Esophagus muscularis mucosa (tissue), 4 donors: ENCODE measurements at regions not wholly inside any gene's neighbourhood (a gene's known extent, or its start where the extent isn't known, plus 50 kb on each side); places are given as distances from the start of the nearest gene placed in this dataset.

Experiments used
- DNase-seq: peaks from one replicate; pipeline ENCODE4 v3.0.0-alpha.2; 2017; ENCODE audit errors: extremely low spot score
- H3K27ac ChIP-seq, 4 donors: fragments of 200-600 bp; sonication (generic); replicated peaks in 1 of 4; 1 replicate in 3 of 4; 2 replicates in 1 of 4; pipeline ENCODE4 v1.5.1; 2016 to 2019; ENCODE audit warnings: mild to moderate bottlenecking in 1 of 4
- H3K27me3 ChIP-seq, 4 donors: fragments of 200-600 bp; sonication (generic); one replicate each; pipeline versions ENCODE4 v1.5.1 to v1.6.0; 2016 to 2019
- H3K36me3 ChIP-seq, 4 donors: fragments of 200-600 bp; sonication (generic); one replicate each; pipeline ENCODE4 v1.5.1; 2016 to 2019
- H3K4me1 ChIP-seq, 4 donors: fragments of 200-600 bp; sonication (generic); one replicate each; pipeline ENCODE4 v1.5.1; 2016 to 2019
- H3K4me3 ChIP-seq, 4 donors: fragments of 200-600 bp; sonication (generic); 1 replicate in 2 of 4; 2 replicates in 2 of 4; pipeline ENCODE4 v1.5.1; 2016 to 2019; ENCODE audit warnings: mild to moderate bottlenecking in 4 of 4, moderate library complexity in 1 of 4
- H3K9me3 ChIP-seq, 4 donors: fragments of 200-600 bp; sonication (generic); 1 replicate in 3 of 4; 2 replicates in 1 of 4; pipeline ENCODE4 v1.5.1; 2016 to 2019
- EP300 ChIP-seq: sonication (generic); formaldehyde crosslinking; IDR thresholded peaks from one replicate; pipeline ENCODE4 v1.6.1; 2017; ENCODE audit warnings: antibody characterized with exemption
- POLR2A ChIP-seq: fragments of 450-650 bp; IDR thresholded peaks from one replicate; pipeline ENCODE4 v1.6.1; 2017; ENCODE audit warnings: antibody characterized with exemption, moderate library complexity, mild to moderate bottlenecking, low read depth
- POLR2AphosphoS5 ChIP-seq, 2 donors: sonication (generic); formaldehyde crosslinking; IDR thresholded peaks; one replicate each; pipeline ENCODE4 v1.6.1; 2017; ENCODE audit warnings: antibody characterized with exemption in 2 of 2
- WGBS: methylation state at CpG from one replicate; pipeline ENCODE4 v1.1.5; 2018; 5-methylcytosine and 5-hydroxymethylcytosine counted together
- intact Hi-C: fragments of 100-400 bp; cut with DNase I; formaldehyde crosslinking; loops from one replicate; pipeline ENCODE4 v1.15.1; 2023
- TF ChIP-seq, protein P1 (sequence below), 3 experiments: fragments of 200-600 bp in 2 of 3; fragments of 450-650 bp in 1 of 3; sonication (generic) in 2 of 3; IDR thresholded peaks; one replicate each; pipeline ENCODE4 v1.5.1; 2017 to 2019; ENCODE audit warnings: antibody characterized with exemption in 3 of 3, mild to moderate bottlenecking in 2 of 3, moderate library complexity in 1 of 3

DNA sequence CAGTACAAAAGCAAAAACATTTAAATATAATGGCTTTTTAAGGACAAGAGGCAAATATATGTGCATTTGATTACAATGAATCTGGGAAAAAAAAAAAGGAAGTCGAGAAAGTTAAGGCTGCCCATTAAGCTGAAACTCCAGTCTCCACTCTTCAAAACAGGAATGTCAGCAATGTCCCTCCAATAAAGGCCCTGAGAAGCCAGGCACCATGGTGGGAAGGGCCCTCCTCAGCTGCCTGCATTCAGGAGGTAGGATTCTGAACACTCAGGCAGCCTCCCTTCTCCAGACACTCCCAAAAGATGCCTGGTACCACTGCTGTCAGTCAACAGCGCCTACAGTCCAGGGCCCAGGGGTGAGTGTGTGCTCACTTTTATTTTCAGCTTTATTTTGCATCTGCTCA lies 121.3 kb upstream of the MGMT start:
- DNase-seq = no peak
- Histone ChIP-seq H3K4me1 (no peaks in the 10 kb centered on the region), H3K27me3 (peaks cover 0 to 14% (median 0%) of the 10 kb centered on the region in 4 donors), H3K36me3 (no peaks in the 10 kb centered on the region), H3K4me3 (no peak overlapping the region), H3K9me3 (no peaks in the 10 kb centered on the region), H3K27ac (no peak overlapping the region)
- intact Hi-C loops = no loop called here
- 72% methylated on average over 2 of the region's 2 CpGs for WGBS
- TF ChIP-seq, protein P1, sequence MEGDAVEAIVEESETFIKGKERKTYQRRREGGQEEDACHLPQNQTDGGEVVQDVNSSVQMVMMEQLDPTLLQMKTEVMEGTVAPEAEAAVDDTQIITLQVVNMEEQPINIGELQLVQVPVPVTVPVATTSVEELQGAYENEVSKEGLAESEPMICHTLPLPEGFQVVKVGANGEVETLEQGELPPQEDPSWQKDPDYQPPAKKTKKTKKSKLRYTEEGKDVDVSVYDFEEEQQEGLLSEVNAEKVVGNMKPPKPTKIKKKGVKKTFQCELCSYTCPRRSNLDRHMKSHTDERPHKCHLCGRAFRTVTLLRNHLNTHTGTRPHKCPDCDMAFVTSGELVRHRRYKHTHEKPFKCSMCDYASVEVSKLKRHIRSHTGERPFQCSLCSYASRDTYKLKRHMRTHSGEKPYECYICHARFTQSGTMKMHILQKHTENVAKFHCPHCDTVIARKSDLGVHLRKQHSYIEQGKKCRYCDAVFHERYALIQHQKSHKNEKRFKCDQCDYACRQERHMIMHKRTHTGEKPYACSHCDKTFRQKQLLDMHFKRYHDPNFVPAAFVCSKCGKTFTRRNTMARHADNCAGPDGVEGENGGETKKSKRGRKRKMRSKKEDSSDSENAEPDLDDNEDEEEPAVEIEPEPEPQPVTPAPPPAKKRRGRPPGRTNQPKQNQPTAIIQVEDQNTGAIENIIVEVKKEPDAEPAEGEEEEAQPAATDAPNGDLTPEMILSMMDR (IDR thresholded peaks at IDR 0.05) = no peak
- TF ChIP-seq POLR2A (no peak), EP300 (no peak), POLR2AphosphoS5 (IDR thresholded peaks at IDR 0.05) (no peak)

- Histone ChIP-seq H3K27ac (no peak overlapping the region), H3K36me3 (no peaks in the 10 kb centered on the region), H3K9me3 (peaks cover 0 to 8% (median 3%) of the 10 kb centered on the region in 4 donors), H3K27me3 (peaks cover 0 to 14% (median 0%) of the 10 kb centered on the region in 4 donors), H3K4me1 (no peaks in the 10 kb centered on the region), H3K4me3 (no peak overlapping the region)
- no peak for DNase-seq
- TF ChIP-seq EP300 (no peak), POLR2AphosphoS5 (IDR thresholded peaks at IDR 0.05) (no peak), POLR2A (no peak)
- 90% methylated on average over 11 of the region's 11 CpGs for WGBS
- intact Hi-C loops = no loop called here
Measured at GRCh38 chr10:129350690-129351089, 116.4 kb upstream of the MGMT start.

DNA sequence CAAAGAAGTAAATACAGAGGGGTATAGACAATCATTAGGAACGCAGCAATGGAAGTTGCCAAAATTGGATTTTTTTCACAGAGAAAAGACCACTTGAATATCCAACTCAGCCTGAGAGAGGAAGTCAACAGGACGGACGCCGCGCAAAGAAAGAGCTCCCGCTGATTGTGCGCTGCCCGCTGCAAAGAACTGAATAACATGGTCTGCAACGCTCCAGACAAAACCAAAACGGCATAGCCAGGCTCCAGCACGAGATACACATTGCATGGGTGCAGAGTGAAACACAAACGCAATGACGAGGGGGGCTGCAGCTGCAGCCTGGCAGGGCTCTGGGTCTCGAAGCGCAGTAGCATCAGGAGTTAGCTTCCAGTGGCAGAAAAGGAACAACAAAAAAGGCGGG lies 113.9 kb upstream of the MGMT start:
- intact Hi-C loops = no loop called here
- no peak overlapping the region for H3K27ac ChIP-seq
- no peak for TF ChIP-seq EP300
- TF ChIP-seq, protein P1 (IDR thresholded peaks at IDR 0.05) = no peak
- no peak for TF ChIP-seq POLR2A
- no peak for TF ChIP-seq POLR2AphosphoS5 (IDR thresholded peaks at IDR 0.05)

DNA sequence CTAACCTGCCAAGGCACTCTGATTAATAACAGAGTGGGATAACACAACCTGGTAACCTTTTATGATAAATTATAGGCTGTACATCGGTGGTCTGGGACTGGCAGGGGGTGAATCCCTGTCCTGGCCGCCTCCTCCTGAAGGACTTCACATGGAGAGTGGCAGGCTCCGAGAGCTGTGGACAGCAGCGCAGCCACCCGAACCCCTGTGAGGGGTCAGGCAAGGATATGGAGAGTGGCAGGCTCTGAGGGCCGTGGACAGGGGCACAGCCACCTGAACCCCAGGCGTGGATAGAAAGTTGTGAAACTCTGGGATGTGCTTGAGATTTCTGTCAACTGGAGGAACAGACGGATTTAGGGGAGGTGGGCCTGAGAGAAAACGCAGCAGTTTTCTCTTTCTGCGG lies 107.0 kb upstream of the MGMT start:
- no peak for TF ChIP-seq POLR2A
- no peak for TF ChIP-seq POLR2AphosphoS5 (IDR thresholded peaks at IDR 0.05)
- no peak for TF ChIP-seq EP300
- TF ChIP-seq, protein P1 (IDR thresholded peaks at IDR 0.05) = no peak
- intact Hi-C loops = no loop called here
- H3K4me1 ChIP-seq = no peaks in the 10 kb centered on the region
- no peak overlapping the region for H3K27ac ChIP-seq
- WGBS = 91% methylated on average over 10 of the region's 10 CpGs
- no peaks in the 10 kb centered on the region for H3K27me3 ChIP-seq
- H3K9me3 ChIP-seq = peaks cover 0 to 21% (median 15%) of the 10 kb centered on the region in 4 donors
- H3K4me3 ChIP-seq = no peak overlapping the region
- no peak for DNase-seq
- H3K36me3 ChIP-seq = no peaks in the 10 kb centered on the region

More for the DNA sequence above, 113.9 kb upstream of the MGMT start:
- H3K4me1 ChIP-seq = no peaks in the 10 kb centered on the region
- DNase-seq = no peak
- WGBS = 94% methylated on average over 16 of the region's 16 CpGs
- H3K27me3 ChIP-seq = peaks cover 0 to 12% (median 0%) of the 10 kb centered on the region in 4 donors
- H3K9me3 ChIP-seq = peaks cover 0 to 23% (median 15%) of the 10 kb centered on the region in 4 donors
- no peaks in the 10 kb centered on the region for H3K36me3 ChIP-seq
- no peak overlapping the region for H3K4me3 ChIP-seq

GRCh38 chr10:129361676-129362376 lies 105.2 kb upstream of the MGMT start:
- Histone ChIP-seq H3K4me1 (no peaks in the 10 kb centered on the region), H3K27me3 (no peaks in the 10 kb centered on the region), H3K9me3 (peaks cover 0 to 4% (median 2%) of the 10 kb centered on the region in 4 donors), H3K4me3 (no peak overlapping the region), H3K36me3 (no peaks in the 10 kb centered on the region), H3K27ac (no peak overlapping the region)
- intact Hi-C loops = no loop called here
- no peak for DNase-seq
- no peak for TF ChIP-seq POLR2A
- no peak for TF ChIP-seq EP300
- TF ChIP-seq, protein P1 (IDR thresholded peaks at IDR 0.05) = no peak
- TF ChIP-seq POLR2AphosphoS5 (IDR thresholded peaks at IDR 0.05) = no peak
- 87% methylated on average over 18 of the region's 18 CpGs for WGBS
